K562 (cell line): ENCODE measurements at regions not wholly inside any gene's neighbourhood (a gene's known extent, or its start where the extent isn't known, plus 50 kb on each side); places are given as distances from the start of the nearest gene placed in this dataset.

Experiments used
- ATAC-seq: fragments of 200-7000 bp; cut with Tn5 transposase; 3 replicates; pipeline ENCODE4 v1.9.1; 2020; ENCODE audit warnings: moderate library complexity
- BruUV-seq: library from RNA; stranded (reverse); fragments of 400-500 nt; replicated peaks from 2 replicates; lab custom pipeline; 2021; lab: Mats Ljungman, UMichigan
- CTCF ChIA-PET: fragments of 300-600 bp; formaldehyde crosslinking; extraction: SDS; loops from one replicate; lab custom pipeline; 2021; ENCODE audit warnings: low intra/inter-chr PET ratio; lab: Yijun Ruan, JAX
- POLR2A ChIA-PET: fragments of 300-600, 350-650 bp; sonication (Branson Sonifier 250); formaldehyde crosslinking; extraction: SDS; loops from one replicate; lab custom pipeline; 2021; ENCODE audit warnings: antibody characterized with exemption, inconsistent platforms; lab: Yijun Ruan, JAX
- DNase-seq, 4 experiments: peaks; one replicate each; pipeline versions ENCODE4 v3.0.0 to v3.0.0-alpha.2; 2011 to 2018; ENCODE audit warnings: low spot score in 3 of 4, mixed read lengths in 3 of 4; ENCODE audit errors: extremely low read depth in 1 of 4
- FAIRE-seq: peaks from 2 replicates; lab custom pipeline; 2011; peaks lifted over from hg19 to GRCh38; lab: Jason Lieb, UNC
- H2AFZ ChIP-seq: 2 replicates; pipeline ENCODE4 v1.6.0; 2011; ENCODE audit warnings: low read depth, low read length, control low read depth, inconsistent platforms
- H3K27ac ChIP-seq: fragments of 200-600 bp; 3 replicates; pipeline ENCODE4 v1.8.0; 2011; ENCODE audit warnings: low read depth, mild to moderate bottlenecking, control low read depth, inconsistent platforms, low read length, moderate library complexity, mixed read lengths; ENCODE audit errors: extremely low read depth
- H3K27me3 ChIP-seq, 2 experiments: fragments of 300-600 bp in 1 of 2; 2 replicates in 1 of 2; 3 replicates in 1 of 2; pipeline versions ENCODE4 v1.6.0 to v1.8.0; 2011; ENCODE audit warnings: inconsistent platforms in 2 of 2, low read length in 2 of 2, mild to moderate bottlenecking in 1 of 2, mixed read lengths in 1 of 2, moderate library complexity in 1 of 2; ENCODE audit not compliant: control insufficient read depth in 2 of 2, insufficient read depth in 2 of 2
- H3K36me3 ChIP-seq: fragments of 300-600 bp; 3 replicates; pipeline ENCODE4 v1.8.0; 2011; ENCODE audit warnings: mild to moderate bottlenecking, low read length, inconsistent platforms; ENCODE audit not compliant: control insufficient read depth, insufficient read depth
- H3K4me1 ChIP-seq, 2 experiments: fragments of 200-600 bp in 1 of 2; replicated peaks in 1 of 2; 2 replicates in 1 of 2; 3 replicates in 1 of 2; pipeline versions ENCODE4 v1.5.1 to v1.8.0; 2011; ENCODE audit warnings: inconsistent platforms in 2 of 2, low read length in 2 of 2, mild to moderate bottlenecking in 1 of 2, mixed read lengths in 1 of 2, moderate library complexity in 1 of 2; ENCODE audit not compliant: control insufficient read depth in 2 of 2, insufficient read depth in 2 of 2
- H3K4me2 ChIP-seq: 2 replicates; pipeline ENCODE4 v1.6.1; 2011; ENCODE audit warnings: low read length, control low read depth, inconsistent platforms, mixed read lengths; ENCODE audit not compliant: insufficient read depth
- H3K4me3 ChIP-seq: fragments of 200-600 bp; sonication (generic), shearing (Covaris generic); 2 replicates; pipeline ENCODE4 v1.5.1; 2016; ENCODE audit warnings: control low read depth, inconsistent platforms
- H3K79me2 ChIP-seq: fragments of 200-600 bp; 3 replicates; pipeline ENCODE4 v1.8.0; 2011; ENCODE audit warnings: low read length, inconsistent platforms; ENCODE audit not compliant: control insufficient read depth, insufficient read depth
- H3K9ac ChIP-seq, 2 experiments: 2 replicates each; pipeline versions ENCODE4 v1.6.0 to v1.6.1; 2011; ENCODE audit warnings: low read depth in 2 of 2, low read length in 2 of 2, control low read depth in 1 of 2, inconsistent platforms in 1 of 2, mild to moderate bottlenecking in 1 of 2, mixed read lengths in 1 of 2; ENCODE audit not compliant: insufficient read depth in 1 of 2
- H3K9me1 ChIP-seq: one replicate; pipeline ENCODE4 v1.6.0; 2011; ENCODE audit warnings: inconsistent platforms, mild to moderate bottlenecking, low read length, moderate library complexity; ENCODE audit not compliant: control insufficient read depth, insufficient read depth
- H3K9me3 ChIP-seq: replicated peaks from 2 replicates; pipeline ENCODE4 v1.5.1; 2011; ENCODE audit warnings: low read depth, low read length, inconsistent platforms; ENCODE audit not compliant: control insufficient read depth, insufficient read depth
- H4K20me1 ChIP-seq: replicated peaks from 2 replicates; pipeline ENCODE4 v1.6.1; 2011; ENCODE audit warnings: low read length, inconsistent platforms, mixed read lengths; ENCODE audit not compliant: control insufficient read depth, insufficient read depth
- DDX20 ChIP-seq: fragments of 450-650 bp; IDR thresholded peaks from 2 replicates; pipeline ENCODE4 v1.6.1; 2016; ENCODE audit warnings: missing genetic modification characterization, low read depth, mild to moderate bottlenecking, missing compliant biosample characterization, moderate library complexity
- REST ChIP-seq, 2 experiments: fragments of 450-650 bp; formaldehyde crosslinking in 1 of 2; IDR thresholded peaks; 2 replicates each; pipeline versions ENCODE4 v1.4.0 to v1.6.1; 2014 to 2020; ENCODE audit warnings: mild to moderate bottlenecking in 2 of 2, borderline replicate concordance in 1 of 2, low read depth in 1 of 2
- SMARCA5 ChIP-seq: fragments of 450-650 bp; IDR thresholded peaks from 2 replicates; pipeline ENCODE4 v1.6.1; 2016
- ZNF609 ChIP-seq: sonication (generic); formaldehyde crosslinking; IDR thresholded peaks from 2 replicates; pipeline ENCODE4 v1.8.1; 2023; ENCODE audit warnings: missing genetic modification reagents, mild to moderate bottlenecking, borderline replicate concordance
- WGBS: fragments of 100-300 bp; shearing (Covaris generic); methylation state at CpG from one replicate; pipeline ENCODE4 v1.1.6; 2016; ENCODE audit warnings: low coverage, mixed read lengths; ENCODE audit not compliant: insufficient coverage; ENCODE audit errors: missing lambda C conversion rate; 5-methylcytosine and 5-hydroxymethylcytosine counted together
- in situ Hi-C: fragments of 300-500 bp; cut with MboI; formaldehyde crosslinking; loops from 4 replicates; pipeline ENCODE4 v1.15.0; 2018; ENCODE audit warnings: inconsistent platforms, mixed read lengths
- intact Hi-C: fragments of 100-400 bp; cut with micrococcal nuclease; formaldehyde crosslinking; loops from 2 replicates; pipeline ENCODE4 v1.14.2; 2022

- TF ChIP-seq ZNF609 (CRISPR knock-in tag) (no peak), SMARCA5 (no peak)
- TF ChIP-seq, all 486 proteins: peak for 0
Observed at GRCh38 chr5:5069851-5070250, 70.3 kb upstream of the ADAMTS16 start (continued).

GRCh38 chr5:5071554-5071953 is 68.6 kb upstream of the ADAMTS16 start:
- FAIRE-seq (no peak), ATAC-seq (no peak), DNase-seq (no peak)
- H3K27ac ChIP-seq: no peak overlapping the region
- in situ Hi-C loops: no loop called here
- no peaks in the 10 kb centered on the region for H3K36me3 ChIP-seq
- intact Hi-C loops: no loop called here
- H3K79me2 ChIP-seq: no peaks in the 10 kb centered on the region
- H3K9ac ChIP-seq: no peak overlapping the region
- 0% methylated on average over 5 of the region's 5 CpGs for WGBS
- H3K9me1 ChIP-seq: no peaks in the 10 kb centered on the region
- H3K4me1 ChIP-seq: no peaks in the 10 kb centered on the region
- no peaks in the 10 kb centered on the region for H3K9me3 ChIP-seq
- no peak overlapping the region for H3K4me3 ChIP-seq
- no peak overlapping the region for H3K4me2 ChIP-seq
- ChIA-PET CTCF (no interaction called here), POLR2A (no interaction called here)
- no TSS peak for BruUV-seq
- no peaks in the 10 kb centered on the region for H3K27me3 ChIP-seq
- no peaks in the 10 kb centered on the region for H4K20me1 ChIP-seq
- peak; percentile 27; the same call in 1 of the 2 replicates for TF ChIP-seq REST (IDR thresholded peaks at IDR 0.05; ENCODE audit: borderline replicate concordance)
- TF ChIP-seq REST (CRISPR knock-in tag; IDR thresholded peaks at IDR 0.05; ENCODE audit: low read depth): no peak
- no peak for TF ChIP-seq DDX20 (tag)
- no peak overlapping the region for H2AFZ ChIP-seq
